Panc1 (cell line): ENCODE measurements at regions not wholly inside any gene's neighbourhood (a gene's known extent, or its start where the extent isn't known, plus 50 kb on each side); places are given as distances from the start of the nearest gene placed in this dataset.

Experiments used
- ATAC-seq: fragments of 200-7000 bp; cut with Tn5 transposase; 2 replicates; pipeline ENCODE4 v1.9.1; 2020; ENCODE audit warnings: mild to moderate bottlenecking, moderate library complexity
- BruUV-seq: library from RNA; stranded (reverse); fragments of 400-500 nt; replicated peaks from 2 replicates; lab custom pipeline; 2021; lab: Mats Ljungman, UMichigan
- CTCF ChIA-PET: fragments of 300-600 bp; sonication (Branson Sonifier 250); formaldehyde crosslinking; loops from one replicate; lab custom pipeline; 2022; ENCODE audit warnings: antibody characterized with exemption; lab: Charles Lee
- POLR2A ChIA-PET: fragments of 300-600 bp; sonication (Branson Sonifier 250); formaldehyde crosslinking; loops from one replicate; lab custom pipeline; 2022; ENCODE audit warnings: antibody characterized with exemption; lab: Charles Lee
- DNase-seq: peaks from one replicate; pipeline ENCODE4 v3.0.0-alpha.2; 2010; ENCODE audit warnings: low read depth, low spot score
- H3K27ac ChIP-seq: 2 replicates; pipeline ENCODE4 v1.5.1; 2011; ENCODE audit warnings: mild to moderate bottlenecking, low read length, inconsistent platforms
- H3K27me3 ChIP-seq: fragments of 200-500 bp; sonication (Bioruptor generic); 2 replicates; pipeline ENCODE4 v1.6.0; 2014; ENCODE audit warnings: low read length, inconsistent platforms; ENCODE audit not compliant: control insufficient read depth, insufficient read depth
- H3K36me3 ChIP-seq: fragments of 200-500 bp; sonication (Bioruptor generic); 2 replicates; pipeline ENCODE4 v1.5.1; 2014; ENCODE audit warnings: inconsistent platforms, mild to moderate bottlenecking, low read length, moderate library complexity; ENCODE audit not compliant: control insufficient read depth, insufficient read depth
- H3K4me1 ChIP-seq: 2 replicates; pipeline ENCODE4 v1.5.1; 2011; ENCODE audit warnings: inconsistent platforms, mild to moderate bottlenecking, low read length, moderate library complexity; ENCODE audit not compliant: control insufficient read depth, insufficient read depth
- H3K4me3 ChIP-seq, 2 experiments: 2 replicates each; pipeline ENCODE4 v1.5.1; 2011 to 2012; ENCODE audit warnings: low read depth in 2 of 2, low read length in 2 of 2, mild to moderate bottlenecking in 2 of 2, inconsistent platforms in 1 of 2, moderate library complexity in 1 of 2
- H3K9me3 ChIP-seq: fragments of 200-500 bp; sonication (Bioruptor generic); 2 replicates; pipeline ENCODE4 v1.5.1; 2014; ENCODE audit warnings: low read depth, mild to moderate bottlenecking, inconsistent platforms, low read length, moderate library complexity; ENCODE audit not compliant: control insufficient read depth, insufficient read depth
- POLR2AphosphoS5 ChIP-seq: IDR thresholded peaks from 2 replicates; pipeline ENCODE4 v1.6.1; 2012; ENCODE audit warnings: mild to moderate bottlenecking, low read depth, low read length, moderate library complexity
- SIN3A ChIP-seq: IDR thresholded peaks from 2 replicates; pipeline ENCODE4 v1.6.1; 2012; ENCODE audit warnings: low read depth, mild to moderate bottlenecking, low read length, moderate library complexity, borderline replicate concordance; ENCODE audit not compliant: insufficient read depth
- TCF7L2 ChIP-seq: IDR thresholded peaks from 2 replicates; pipeline ENCODE4 v1.6.1; 2011; ENCODE audit warnings: mild to moderate bottlenecking, low read depth, low read length, inconsistent platforms
- in situ Hi-C: cut with HindIII; loops from 2 replicates; pipeline ENCODE4 v1.10.0; 2016; ENCODE audit warnings: low sequenced_read_pairs, low pct_unique_long_range_greater_than_20kb
- intact Hi-C: fragments of 100-400 bp; cut with micrococcal nuclease; formaldehyde crosslinking; loops from one replicate; pipeline ENCODE4 v1.10.0; 2022; ENCODE audit not compliant: unreplicated experiment
- TF ChIP-seq, protein P1 (sequence below), 2 experiments: IDR thresholded peaks; 2 replicates each; pipeline ENCODE4 v1.6.1; 2011 to 2012; ENCODE audit warnings: low read depth in 2 of 2, control low read depth in 1 of 2, low read length in 1 of 2, mild to moderate bottlenecking in 1 of 2, moderate library complexity in 1 of 2; ENCODE audit not compliant: insufficient read depth in 1 of 2
- TF ChIP-seq, protein P2 (sequence below): fragments of 450-650 bp; IDR thresholded peaks from 2 replicates; pipeline ENCODE4 v1.5.1; 2017; ENCODE audit warnings: mild to moderate bottlenecking

DNA sequence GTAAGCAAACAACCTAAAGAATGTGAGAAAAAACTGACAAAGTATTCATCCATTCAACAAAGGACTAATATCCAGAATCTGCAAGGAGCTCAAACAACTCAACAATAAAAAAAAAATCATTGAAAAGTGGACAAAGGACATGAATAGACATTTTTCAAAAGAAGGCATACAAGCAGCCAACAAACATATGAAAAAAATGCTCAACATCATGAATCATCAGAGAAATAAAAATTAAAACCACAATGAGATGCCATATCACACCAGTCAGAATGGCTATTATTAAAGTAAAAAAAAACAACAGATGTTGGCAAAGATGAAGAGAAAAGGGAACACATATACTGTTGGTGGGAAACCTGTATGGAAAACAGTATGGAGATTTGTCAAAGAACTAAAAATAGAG is 120.7 kb upstream of the ADGRL3 start:
- Histone ChIP-seq H3K27me3 (no peaks in the 10 kb centered on the region), H3K36me3 (no peaks in the 10 kb centered on the region), H3K4me1 (no peaks in the 10 kb centered on the region), H3K27ac (no peak overlapping the region), H3K9me3 (no peaks in the 10 kb centered on the region), H3K4me3 (no peak overlapping the region)
- CTCF ChIA-PET: no interaction called here
- intact Hi-C loops: no loop called here
- POLR2A ChIA-PET: no interaction called here
- in situ Hi-C loops: no loop called here
- TF ChIP-seq, protein P1, sequence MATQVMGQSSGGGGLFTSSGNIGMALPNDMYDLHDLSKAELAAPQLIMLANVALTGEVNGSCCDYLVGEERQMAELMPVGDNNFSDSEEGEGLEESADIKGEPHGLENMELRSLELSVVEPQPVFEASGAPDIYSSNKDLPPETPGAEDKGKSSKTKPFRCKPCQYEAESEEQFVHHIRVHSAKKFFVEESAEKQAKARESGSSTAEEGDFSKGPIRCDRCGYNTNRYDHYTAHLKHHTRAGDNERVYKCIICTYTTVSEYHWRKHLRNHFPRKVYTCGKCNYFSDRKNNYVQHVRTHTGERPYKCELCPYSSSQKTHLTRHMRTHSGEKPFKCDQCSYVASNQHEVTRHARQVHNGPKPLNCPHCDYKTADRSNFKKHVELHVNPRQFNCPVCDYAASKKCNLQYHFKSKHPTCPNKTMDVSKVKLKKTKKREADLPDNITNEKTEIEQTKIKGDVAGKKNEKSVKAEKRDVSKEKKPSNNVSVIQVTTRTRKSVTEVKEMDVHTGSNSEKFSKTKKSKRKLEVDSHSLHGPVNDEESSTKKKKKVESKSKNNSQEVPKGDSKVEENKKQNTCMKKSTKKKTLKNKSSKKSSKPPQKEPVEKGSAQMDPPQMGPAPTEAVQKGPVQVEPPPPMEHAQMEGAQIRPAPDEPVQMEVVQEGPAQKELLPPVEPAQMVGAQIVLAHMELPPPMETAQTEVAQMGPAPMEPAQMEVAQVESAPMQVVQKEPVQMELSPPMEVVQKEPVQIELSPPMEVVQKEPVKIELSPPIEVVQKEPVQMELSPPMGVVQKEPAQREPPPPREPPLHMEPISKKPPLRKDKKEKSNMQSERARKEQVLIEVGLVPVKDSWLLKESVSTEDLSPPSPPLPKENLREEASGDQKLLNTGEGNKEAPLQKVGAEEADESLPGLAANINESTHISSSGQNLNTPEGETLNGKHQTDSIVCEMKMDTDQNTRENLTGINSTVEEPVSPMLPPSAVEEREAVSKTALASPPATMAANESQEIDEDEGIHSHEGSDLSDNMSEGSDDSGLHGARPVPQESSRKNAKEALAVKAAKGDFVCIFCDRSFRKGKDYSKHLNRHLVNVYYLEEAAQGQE (IDR thresholded peaks at IDR 0.05; ENCODE audit: insufficient read depth in 1 of 2, low read depth in 2 of 2, low read length in 1 of 2): no peak
- no peak for TF ChIP-seq TCF7L2
- no peak for TF ChIP-seq POLR2AphosphoS5
- no peak for TF ChIP-seq SIN3A
- TF ChIP-seq, protein P2, sequence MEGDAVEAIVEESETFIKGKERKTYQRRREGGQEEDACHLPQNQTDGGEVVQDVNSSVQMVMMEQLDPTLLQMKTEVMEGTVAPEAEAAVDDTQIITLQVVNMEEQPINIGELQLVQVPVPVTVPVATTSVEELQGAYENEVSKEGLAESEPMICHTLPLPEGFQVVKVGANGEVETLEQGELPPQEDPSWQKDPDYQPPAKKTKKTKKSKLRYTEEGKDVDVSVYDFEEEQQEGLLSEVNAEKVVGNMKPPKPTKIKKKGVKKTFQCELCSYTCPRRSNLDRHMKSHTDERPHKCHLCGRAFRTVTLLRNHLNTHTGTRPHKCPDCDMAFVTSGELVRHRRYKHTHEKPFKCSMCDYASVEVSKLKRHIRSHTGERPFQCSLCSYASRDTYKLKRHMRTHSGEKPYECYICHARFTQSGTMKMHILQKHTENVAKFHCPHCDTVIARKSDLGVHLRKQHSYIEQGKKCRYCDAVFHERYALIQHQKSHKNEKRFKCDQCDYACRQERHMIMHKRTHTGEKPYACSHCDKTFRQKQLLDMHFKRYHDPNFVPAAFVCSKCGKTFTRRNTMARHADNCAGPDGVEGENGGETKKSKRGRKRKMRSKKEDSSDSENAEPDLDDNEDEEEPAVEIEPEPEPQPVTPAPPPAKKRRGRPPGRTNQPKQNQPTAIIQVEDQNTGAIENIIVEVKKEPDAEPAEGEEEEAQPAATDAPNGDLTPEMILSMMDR: no peak
- ATAC-seq: no peak
- no peak for DNase-seq
- no TSS peak for BruUV-seq

DNA sequence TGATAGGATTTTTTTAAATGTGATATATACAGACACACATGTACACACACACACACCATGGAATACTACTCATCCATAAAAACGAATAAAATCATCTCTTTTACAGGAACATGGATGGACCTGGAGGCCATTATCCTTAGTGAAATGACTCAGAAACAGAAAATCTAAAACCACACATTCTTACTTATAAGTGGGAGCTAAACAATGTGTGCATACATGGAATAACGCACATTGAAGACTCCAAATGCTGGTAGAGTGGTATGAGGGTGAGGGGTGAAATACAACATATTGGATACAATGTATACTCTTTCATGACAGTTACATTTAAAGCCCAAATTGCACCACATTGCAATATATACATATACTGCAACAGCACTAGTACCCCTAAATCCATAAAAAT is 120.2 kb upstream of the ADGRL3 start:
- intact Hi-C loops (no loop called here), in situ Hi-C loops (no loop called here)
- Histone ChIP-seq H3K27ac (no peak overlapping the region), H3K27me3 (no peaks in the 10 kb centered on the region), H3K4me1 (no peaks in the 10 kb centered on the region), H3K36me3 (no peaks in the 10 kb centered on the region), H3K4me3 (no peak overlapping the region), H3K9me3 (no peaks in the 10 kb centered on the region)
- TF ChIP-seq, protein P1 (IDR thresholded peaks at IDR 0.05; ENCODE audit: insufficient read depth in 1 of 2, low read depth in 2 of 2, low read length in 1 of 2): no peak
- TF ChIP-seq SIN3A (no peak), POLR2AphosphoS5 (no peak), TCF7L2 (no peak)
- TF ChIP-seq, protein P2: no peak
- BruUV-seq: no TSS peak
- ChIA-PET POLR2A (no interaction called here), CTCF (no interaction called here)
- ATAC-seq: no peak
- DNase-seq: no peak
